Endothelial cell of umbilical vein (primary cell): ENCODE measurements at regions not wholly inside any gene's neighbourhood (a gene's known extent, or its start where the extent isn't known, plus 50 kb on each side); places are given as distances from the start of the nearest gene placed in this dataset.

Experiments
- BruUV-seq: library from RNA; stranded (reverse); fragments of 400-500 nt; replicated peaks from 2 replicates; lab custom pipeline; 2021; lab: Mats Ljungman, UMichigan
- CTCF ChIA-PET: fragments of 300-600, 350-600 bp; sonication (Branson Sonifier 250); formaldehyde crosslinking; loops from one replicate; lab custom pipeline; 2021; ENCODE audit warnings: antibody characterized with exemption, inconsistent platforms; lab: Charles Lee
- POLR2A ChIA-PET: fragments of 300-600, 350-600 bp; sonication (Branson Sonifier 250); formaldehyde crosslinking; loops from one replicate; lab custom pipeline; 2021; ENCODE audit warnings: antibody characterized with exemption, inconsistent platforms; lab: Charles Lee
- DNase-seq: peaks from one replicate; pipeline ENCODE4 v3.0.0-alpha.2; 2011; ENCODE audit warnings: low read depth, low spot score
- FAIRE-seq: peaks from 2 replicates; lab custom pipeline; 2011; peaks lifted over from hg19 to GRCh38; lab: Jason Lieb, UNC
- H2AFZ ChIP-seq: 2 replicates; pipeline ENCODE4 v1.6.0; 2012; ENCODE audit warnings: low read depth, low read length, control low read depth, inconsistent platforms
- H3K27ac ChIP-seq: 2 replicates; pipeline ENCODE4 v1.5.1; 2011; ENCODE audit warnings: low read depth, mild to moderate bottlenecking, control low read depth, low read length, moderate library complexity; ENCODE audit not compliant: insufficient read depth
- H3K27me3 ChIP-seq, 2 experiments: 2 replicates each; pipeline versions ENCODE4 v1.6.0 to v1.6.1; 2011; ENCODE audit warnings: low read length in 2 of 2, mixed read lengths in 1 of 2; ENCODE audit not compliant: control insufficient read depth in 2 of 2, insufficient read depth in 2 of 2
- H3K36me3 ChIP-seq, 2 experiments: 2 replicates in 1 of 2; 3 replicates in 1 of 2; pipeline ENCODE4 v1.5.1; 2011; ENCODE audit warnings: low read length in 2 of 2, mild to moderate bottlenecking in 1 of 2, moderate library complexity in 1 of 2; ENCODE audit not compliant: control insufficient read depth in 2 of 2, insufficient read depth in 2 of 2; ENCODE audit errors: extremely low read depth in 1 of 2
- H3K4me1 ChIP-seq: 3 replicates; pipeline ENCODE4 v1.5.1; 2011; ENCODE audit warnings: mild to moderate bottlenecking, low read length; ENCODE audit not compliant: control insufficient read depth, insufficient read depth; ENCODE audit errors: extremely low read depth
- H3K4me2 ChIP-seq: 2 replicates; pipeline ENCODE4 v1.6.1; 2011; ENCODE audit warnings: low read length, control low read depth, mixed read lengths; ENCODE audit not compliant: insufficient read depth
- H3K4me3 ChIP-seq, 3 experiments: fragments of 200-600 bp in 1 of 3; sonication (generic), shearing (Covaris generic) in 1 of 3; replicated peaks in 1 of 3; 2 replicates each; pipeline ENCODE4 v1.5.1; 2011 to 2016; ENCODE audit warnings: control low read depth in 3 of 3, low read length in 3 of 3, mild to moderate bottlenecking in 2 of 3, inconsistent platforms in 1 of 3, low read depth in 1 of 3, moderate library complexity in 1 of 3; ENCODE audit not compliant: insufficient read depth in 1 of 3
- H3K79me2 ChIP-seq: 2 replicates; pipeline ENCODE4 v1.6.0; 2012; ENCODE audit warnings: low read length, inconsistent platforms; ENCODE audit not compliant: control insufficient read depth, insufficient read depth
- H3K9ac ChIP-seq: replicated peaks from 2 replicates; pipeline ENCODE3; 2011; ENCODE audit warnings: low read length, control low read depth; ENCODE audit not compliant: insufficient read depth; ENCODE audit errors: extremely low read depth
- H3K9me1 ChIP-seq: replicated peaks from 3 replicates; pipeline ENCODE4 v1.6.0; 2011; ENCODE audit warnings: mild to moderate bottlenecking, low read length; ENCODE audit not compliant: control insufficient read depth, insufficient read depth; ENCODE audit errors: extremely low read depth
- H3K9me3 ChIP-seq: replicated peaks from 2 replicates; pipeline ENCODE4 v1.5.1; 2012; ENCODE audit warnings: low read length, inconsistent platforms; ENCODE audit not compliant: control insufficient read depth, insufficient read depth
- H4K20me1 ChIP-seq: replicated peaks from 2 replicates; pipeline ENCODE3; 2011; ENCODE audit warnings: mild to moderate bottlenecking, low read length; ENCODE audit not compliant: control insufficient read depth, insufficient read depth; ENCODE audit errors: extremely low read depth
- CTCF ChIP-seq, 2 donors: IDR thresholded peaks; 1 replicate in 1 of 2; 2 replicates in 1 of 2; pipeline ENCODE4 v1.5.1; 2011; ENCODE audit warnings: low read length in 2 of 2, mild to moderate bottlenecking in 2 of 2, moderate library complexity in 2 of 2, control low read depth in 1 of 2, inconsistent platforms in 1 of 2, low read depth in 1 of 2; ENCODE audit not compliant: insufficient read depth in 1 of 2; ENCODE audit errors: extremely low read depth in 1 of 2
- EZH2 ChIP-seq: IDR thresholded peaks from 2 replicates; pipeline ENCODE4 v1.6.1; 2012; ENCODE audit warnings: borderline replicate concordance, low read depth, mild to moderate bottlenecking, moderate library complexity, low read length, inconsistent platforms; ENCODE audit not compliant: severe bottlenecking
- FOS ChIP-seq: IDR thresholded peaks from 2 replicates; pipeline ENCODE4 v1.6.1; 2011; ENCODE audit warnings: mild to moderate bottlenecking, low read length, moderate library complexity, borderline replicate concordance; ENCODE audit not compliant: insufficient read depth
- GATA2 ChIP-seq: IDR thresholded peaks from 2 replicates; pipeline ENCODE4 v1.7.0; 2011; ENCODE audit warnings: low read depth, mild to moderate bottlenecking, moderate library complexity, mixed read lengths, low read length; ENCODE audit not compliant: insufficient read length, insufficient read depth
- JUN ChIP-seq: IDR thresholded peaks from 2 replicates; pipeline ENCODE4 v1.6.1; 2011; ENCODE audit warnings: borderline replicate concordance, low read depth; ENCODE audit not compliant: insufficient read length, insufficient read depth
- MYC ChIP-seq: IDR thresholded peaks from one replicate; pipeline ENCODE4 v1.6.1; 2011; ENCODE audit warnings: mild to moderate bottlenecking, low read depth, low read length
- POLR2A ChIP-seq: IDR thresholded peaks from 2 replicates; pipeline ENCODE4 v1.6.1; 2012; ENCODE audit warnings: low read depth, mild to moderate bottlenecking, control low read depth, low read length
- POLR2AphosphoS5 ChIP-seq: IDR thresholded peaks from 2 replicates; pipeline ENCODE4 v1.6.1; 2012; ENCODE audit warnings: low read depth, mild to moderate bottlenecking, control low read depth, low read length, moderate library complexity; ENCODE audit not compliant: insufficient read depth
- dilution Hi-C: fragments of 300-500 bp; cut with MboI; formaldehyde crosslinking; loops from one replicate; pipeline ENCODE4 v1.15.0; 2019; ENCODE audit warnings: low sequenced_read_pairs; ENCODE audit not compliant: extremely low pct_ligation_motif_present
- intact Hi-C: fragments of 100-400 bp; cut with micrococcal nuclease; formaldehyde crosslinking; loops from one replicate; pipeline ENCODE4 v1.10.0; 2022
- TF ChIP-seq, protein P1 (sequence below): IDR thresholded peaks from 2 replicates; pipeline ENCODE4 v1.6.1; 2011; ENCODE audit not compliant: insufficient read depth, insufficient read length

DNA sequence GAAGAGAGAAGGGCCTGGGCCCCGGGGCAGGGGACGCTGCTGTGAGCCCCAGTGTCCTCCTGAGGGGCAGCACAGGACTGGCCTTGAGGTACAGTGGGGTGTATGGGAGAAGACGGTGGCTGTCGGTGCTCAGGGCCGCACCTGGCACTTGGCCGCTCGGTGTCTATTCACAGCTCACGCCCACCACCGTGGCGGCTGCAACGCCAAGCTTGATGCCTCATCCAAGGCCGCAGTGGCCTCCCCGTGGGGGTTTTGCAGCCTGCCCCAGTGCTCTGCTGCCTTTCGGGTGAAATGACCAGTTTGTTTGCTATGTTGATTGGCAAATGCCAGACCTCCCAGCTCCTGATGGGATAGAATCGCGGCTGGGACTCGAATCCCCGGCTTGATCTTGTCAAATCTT lies 79.5 kb upstream of the SLCO4A1 start:
- intact Hi-C loops (no loop called here), dilution Hi-C loops (no loop called here)
- Histone ChIP-seq H3K27ac (no peak overlapping the region), H3K4me3 (no peak overlapping the region), H3K9ac (no peak overlapping the region), H3K9me3 (no peaks in the 10 kb centered on the region), H3K27me3 (no peaks in the 10 kb centered on the region), H3K4me2 (no peak overlapping the region), H3K9me1 (no peaks in the 10 kb centered on the region), H3K36me3 (no peaks in the 10 kb centered on the region), H3K79me2 (no peaks in the 10 kb centered on the region), H3K4me1 (no peaks in the 10 kb centered on the region), H2AFZ (no peak overlapping the region), H4K20me1 (no peaks in the 10 kb centered on the region)
- TF ChIP-seq CTCF (IDR thresholded peaks at IDR 0.05; ENCODE audit: extremely low read depth in 1 of 2, insufficient read depth in 1 of 2, low read depth in 1 of 2, low read length in 2 of 2): no peak
- TF ChIP-seq JUN: no peak
- no peak for TF ChIP-seq POLR2A
- TF ChIP-seq, protein P1, sequence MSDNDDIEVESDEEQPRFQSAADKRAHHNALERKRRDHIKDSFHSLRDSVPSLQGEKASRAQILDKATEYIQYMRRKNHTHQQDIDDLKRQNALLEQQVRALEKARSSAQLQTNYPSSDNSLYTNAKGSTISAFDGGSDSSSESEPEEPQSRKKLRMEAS: no peak
- no peak for TF ChIP-seq MYC
- FAIRE-seq: no peak
- no peak for DNase-seq
- BruUV-seq: no TSS peak
- CTCF ChIA-PET: interaction anchor here (1.3 kb wide), 1 partner anchor 54 kb away, joined by 5 read pairs; no protein-coding TSS in a partner anchor
- POLR2A ChIA-PET: no interaction called here

DNA sequence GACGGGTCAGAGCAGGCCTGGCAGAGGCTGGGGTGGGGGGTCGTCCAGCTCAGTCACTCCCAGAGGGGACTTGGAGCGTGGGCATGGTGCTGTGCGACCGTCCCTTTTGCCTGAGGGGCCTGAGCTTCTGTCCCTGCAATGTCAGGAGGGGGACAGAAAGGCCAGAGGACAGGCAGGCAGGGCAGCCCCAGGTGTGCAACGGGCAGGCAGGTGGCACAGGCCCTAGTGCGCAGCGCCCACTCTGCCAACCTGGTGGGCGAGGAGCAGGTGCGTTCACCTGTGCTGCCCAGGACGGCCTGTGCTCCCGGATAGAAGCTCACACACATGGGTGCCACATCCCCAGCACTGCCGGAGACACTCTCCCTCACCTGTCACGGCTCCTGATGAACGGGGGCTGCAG lies 78.7 kb upstream of the SLCO4A1 start:
- Histone ChIP-seq H3K4me2 (no peak overlapping the region), H4K20me1 (no peaks in the 10 kb centered on the region), H2AFZ (no peak overlapping the region), H3K9me1 (no peaks in the 10 kb centered on the region), H3K4me1 (no peaks in the 10 kb centered on the region), H3K27ac (no peak overlapping the region), H3K79me2 (no peaks in the 10 kb centered on the region), H3K4me3 (no peak overlapping the region), H3K9ac (no peak overlapping the region), H3K9me3 (no peaks in the 10 kb centered on the region), H3K27me3 (no peaks in the 10 kb centered on the region), H3K36me3 (no peaks in the 10 kb centered on the region)
- ChIA-PET POLR2A (no interaction called here), CTCF (no interaction called here)
- no peak for TF ChIP-seq POLR2AphosphoS5
- no peak for TF ChIP-seq FOS
- TF ChIP-seq MYC: no peak
- no peak for TF ChIP-seq GATA2
- no peak for TF ChIP-seq POLR2A
- TF ChIP-seq, protein P1: no peak
- no peak for TF ChIP-seq CTCF (IDR thresholded peaks at IDR 0.05; ENCODE audit: extremely low read depth in 1 of 2, insufficient read depth in 1 of 2, low read depth in 1 of 2, low read length in 2 of 2)
- no peak for TF ChIP-seq EZH2
- no peak for TF ChIP-seq JUN
- intact Hi-C loops: no loop called here
- no peak for FAIRE-seq
- dilution Hi-C loops: no loop called here
- BruUV-seq: no TSS peak
- DNase-seq: no peak
